ENCODE measurements at regions not wholly inside any gene's neighbourhood (a gene's known extent, or its start where the extent isn't known, plus 50 kb on each side); places are given as distances from the start of the nearest gene placed in this dataset.

- no peak overlapping the region for H3K4me3 Mint-ChIP-seq (ENCODE audit: unreplicated experiment)
- no TSS peak for BruUV-seq (replicated peaks)
- no peaks in the 10 kb centered on the region for H3K27me3 Mint-ChIP-seq (ENCODE audit: insufficient read depth, unreplicated experiment)
- H3K27ac Mint-ChIP-seq (ENCODE audit: low read depth, unreplicated experiment): no peak overlapping the region
- no peaks in the 10 kb centered on the region for H3K36me3 Mint-ChIP-seq (ENCODE audit: insufficient read depth, unreplicated experiment)
- peaks cover 10% of the 10 kb centered on the region for H3K4me1 Mint-ChIP-seq (ENCODE audit: insufficient read depth, unreplicated experiment)
- intact Hi-C loops (cut with micrococcal nuclease): no loop called here
- ChIA-PET POLR2A (interaction anchor here (0.8 kb wide), 1 partner anchor 423 kb away, joined by 3 read pairs; no protein-coding TSS in a partner anchor), CTCF (interaction anchor here (1.0 kb wide), 1 partner anchor 19 kb away, joined by 3 read pairs; no protein-coding TSS in a partner anchor)
- no peaks in the 10 kb centered on the region for H3K9me3 Mint-ChIP-seq (ENCODE audit: unreplicated experiment)
- no peak for TF ChIP-seq CTCF (IDR thresholded peaks at IDR 0.05; ENCODE audit: unreplicated experiment)
- DNase-seq (ENCODE audit: unreplicated experiment): no peak
Measured at GRCh38 chr3:22360164-22360563, 609.2 kb upstream of the ZNF385D start.

GRCh38 chr3:22360970-22361369 is 610.0 kb upstream of the ZNF385D start:
- DNase-seq (ENCODE audit: unreplicated experiment): peak; percentile 73
- no peaks in the 10 kb centered on the region for H3K9me3 Mint-ChIP-seq (ENCODE audit: unreplicated experiment)
- peak overlapping the region; percentile 39 for H3K4me3 Mint-ChIP-seq (ENCODE audit: unreplicated experiment)
- H3K27me3 Mint-ChIP-seq (ENCODE audit: insufficient read depth, unreplicated experiment): no peaks in the 10 kb centered on the region
- no peaks in the 10 kb centered on the region for H3K36me3 Mint-ChIP-seq (ENCODE audit: insufficient read depth, unreplicated experiment)
- peaks cover 10% of the 10 kb centered on the region for H3K4me1 Mint-ChIP-seq (ENCODE audit: insufficient read depth, unreplicated experiment)
- POLR2A ChIA-PET: no interaction called here
- intact Hi-C loops (cut with micrococcal nuclease): no loop called here
- BruUV-seq (replicated peaks): no TSS peak
- TF ChIP-seq CTCF (IDR thresholded peaks at IDR 0.05; ENCODE audit: unreplicated experiment): no peak
- CTCF ChIA-PET: no interaction called here
- no peak overlapping the region for H3K27ac Mint-ChIP-seq (ENCODE audit: low read depth, unreplicated experiment)

DNA sequence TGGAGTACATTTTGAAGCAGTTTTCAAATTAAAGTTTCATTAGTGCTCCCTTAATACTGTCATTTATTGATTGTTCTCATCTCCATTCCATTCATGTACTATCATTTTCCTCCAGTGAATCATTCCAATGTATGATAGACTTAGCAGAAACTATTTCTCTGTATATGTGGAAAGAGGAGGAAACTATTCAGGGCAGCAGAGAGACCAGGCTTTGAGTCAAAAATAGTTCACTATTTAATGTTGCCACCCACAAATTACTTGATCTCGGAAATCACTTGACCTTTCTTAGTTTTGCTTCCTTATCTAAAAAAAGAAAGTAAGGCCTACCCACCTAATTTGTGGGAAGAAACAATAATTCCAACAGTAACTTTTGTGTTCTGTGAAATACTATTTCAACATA is 610.5 kb upstream of the ZNF385D start:
- Mint-ChIP-seq H3K27me3 (ENCODE audit: insufficient read depth, unreplicated experiment) (no peaks in the 10 kb centered on the region), H3K27ac (ENCODE audit: low read depth, unreplicated experiment) (no peak overlapping the region), H3K36me3 (ENCODE audit: insufficient read depth, unreplicated experiment) (no peaks in the 10 kb centered on the region), H3K4me3 (ENCODE audit: unreplicated experiment) (no peak overlapping the region), H3K4me1 (ENCODE audit: insufficient read depth, unreplicated experiment) (peaks cover 10% of the 10 kb centered on the region), H3K9me3 (ENCODE audit: unreplicated experiment) (no peaks in the 10 kb centered on the region)
- BruUV-seq (replicated peaks): no TSS peak
- CTCF ChIA-PET: no interaction called here
- TF ChIP-seq CTCF (IDR thresholded peaks at IDR 0.05; ENCODE audit: unreplicated experiment): no peak
- DNase-seq (ENCODE audit: unreplicated experiment): peak; percentile 8
- POLR2A ChIA-PET: no interaction called here
- intact Hi-C loops (cut with micrococcal nuclease): no loop called here

DNA sequence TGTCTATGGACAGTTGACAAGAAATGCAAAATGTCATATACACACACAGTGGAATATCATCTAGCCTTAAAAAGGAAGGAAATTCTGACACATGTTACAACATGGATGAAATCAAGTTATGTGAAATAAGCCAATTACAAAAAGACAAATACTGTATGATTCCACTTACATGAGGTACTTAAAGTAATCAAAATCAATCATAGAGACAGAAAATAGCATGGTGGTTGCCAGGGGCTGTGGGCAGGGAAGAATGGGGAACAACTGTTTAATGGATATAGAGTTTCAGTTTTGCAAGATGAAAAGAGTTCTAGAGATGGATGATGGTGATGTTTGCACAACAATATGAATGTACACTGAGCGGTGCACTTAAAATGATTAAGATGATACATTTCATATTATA is 613.8 kb upstream of the ZNF385D start:
- POLR2A ChIA-PET: no interaction called here
- CTCF ChIA-PET: no interaction called here
- no peak for TF ChIP-seq CTCF (IDR thresholded peaks at IDR 0.05; ENCODE audit: unreplicated experiment)
- H3K36me3 Mint-ChIP-seq (ENCODE audit: insufficient read depth, unreplicated experiment): no peaks in the 10 kb centered on the region
- BruUV-seq (replicated peaks): no TSS peak
- no peaks in the 10 kb centered on the region for H3K27me3 Mint-ChIP-seq (ENCODE audit: insufficient read depth, unreplicated experiment)
- H3K27ac Mint-ChIP-seq (ENCODE audit: low read depth, unreplicated experiment): no peak overlapping the region
- intact Hi-C loops (cut with micrococcal nuclease): no loop called here
- H3K4me3 Mint-ChIP-seq (ENCODE audit: unreplicated experiment): no peak overlapping the region
- no peak for DNase-seq (ENCODE audit: unreplicated experiment)
- no peaks in the 10 kb centered on the region for H3K9me3 Mint-ChIP-seq (ENCODE audit: unreplicated experiment)
- peaks cover 10% of the 10 kb centered on the region for H3K4me1 Mint-ChIP-seq (ENCODE audit: insufficient read depth, unreplicated experiment)

Measured in MCF 10A (cell line).